Caco-2 (cell line): ENCODE measurements at regions not wholly inside any gene's neighbourhood (a gene's known extent, or its start where the extent isn't known, plus 50 kb on each side); places are given as distances from the start of the nearest gene placed in this dataset.

Source experiments
- BruUV-seq: library from RNA; stranded (reverse); fragments of 400-500 nt; replicated peaks from 2 replicates; lab custom pipeline; 2021; lab: Mats Ljungman, UMichigan
- CTCF ChIA-PET: fragments of 300-600 bp; sonication (Branson Sonifier 250); formaldehyde crosslinking; loops from one replicate; lab custom pipeline; 2022; ENCODE audit warnings: antibody characterized with exemption; lab: Charles Lee
- POLR2A ChIA-PET: fragments of 300-600 bp; sonication (Branson Sonifier 250); formaldehyde crosslinking; loops from one replicate; lab custom pipeline; 2022; ENCODE audit warnings: antibody characterized with exemption; lab: Charles Lee
- DNase-seq, 2 experiments: peaks; one replicate each; pipeline versions ENCODE4 v3.0.0 to v3.0.0-alpha.2; 2020 to 2022
- H3K27me3 ChIP-seq: replicated peaks from 2 replicates; pipeline ENCODE4 v1.6.0; 2011; ENCODE audit warnings: low read length; ENCODE audit not compliant: control insufficient read depth, insufficient read depth
- H3K36me3 ChIP-seq: 2 replicates; pipeline ENCODE4 v1.5.1; 2011; ENCODE audit warnings: low read length; ENCODE audit not compliant: control insufficient read depth, insufficient read depth
- H3K4me1 ChIP-seq: fragments of 250-450 bp; sonication (Bioruptor Pico); 2 replicates; pipeline ENCODE4 v1.5.1; 2020; ENCODE audit warnings: mild to moderate bottlenecking
- H3K4me3 ChIP-seq: 2 replicates; pipeline ENCODE4 v1.5.1; 2011; ENCODE audit warnings: low read depth, mild to moderate bottlenecking, control low read depth, low read length
- H3K9me3 ChIP-seq: fragments of 250-450 bp; sonication (Bioruptor Pico); 2 replicates; pipeline ENCODE4 v1.5.1; 2020; ENCODE audit warnings: mild to moderate bottlenecking, moderate library complexity
- H3K27ac Mint-ChIP-seq: one replicate; pipeline ENCODE4 v1.8.0; 2022; ENCODE audit warnings: mixed read lengths; ENCODE audit not compliant: unreplicated experiment
- H3K27me3 Mint-ChIP-seq: one replicate; pipeline ENCODE4 v1.8.0; 2022; ENCODE audit warnings: mixed read lengths; ENCODE audit not compliant: insufficient read depth, unreplicated experiment
- H3K36me3 Mint-ChIP-seq: one replicate; pipeline ENCODE4 v1.8.0; 2022; ENCODE audit warnings: mild to moderate bottlenecking, mixed read lengths; ENCODE audit not compliant: insufficient read depth, unreplicated experiment
- H3K4me1 Mint-ChIP-seq: one replicate; pipeline ENCODE4 v1.8.0; 2022; ENCODE audit warnings: low read depth, mixed read lengths; ENCODE audit not compliant: unreplicated experiment
- H3K4me3 Mint-ChIP-seq: one replicate; pipeline ENCODE4 v1.8.0; 2022; ENCODE audit warnings: mild to moderate bottlenecking, moderate library complexity, mixed read lengths; ENCODE audit not compliant: unreplicated experiment
- H3K9me3 Mint-ChIP-seq: one replicate; pipeline ENCODE4 v1.8.0; 2022; ENCODE audit warnings: mixed read lengths; ENCODE audit not compliant: unreplicated experiment
- intact Hi-C: fragments of 100-400 bp; cut with micrococcal nuclease; formaldehyde crosslinking; loops from one replicate; pipeline ENCODE4 v1.10.0; 2022; ENCODE audit not compliant: unreplicated experiment
- TF ChIP-seq, protein P1 (sequence below), 2 experiments: fragments of 200-600 bp in 1 of 2; IDR thresholded peaks; 1 replicate in 1 of 2; 2 replicates in 1 of 2; pipeline versions ENCODE4 v1.5.1 to v1.8.0; 2011 to 2022; ENCODE audit warnings: antibody characterized with exemption in 1 of 2, control low read depth in 1 of 2, inconsistent platforms in 1 of 2, low read depth in 1 of 2, low read length in 1 of 2, mild to moderate bottlenecking in 1 of 2, moderate library complexity in 1 of 2; ENCODE audit not compliant: insufficient read depth in 1 of 2, severe bottlenecking in 1 of 2, unreplicated experiment in 1 of 2

DNA sequence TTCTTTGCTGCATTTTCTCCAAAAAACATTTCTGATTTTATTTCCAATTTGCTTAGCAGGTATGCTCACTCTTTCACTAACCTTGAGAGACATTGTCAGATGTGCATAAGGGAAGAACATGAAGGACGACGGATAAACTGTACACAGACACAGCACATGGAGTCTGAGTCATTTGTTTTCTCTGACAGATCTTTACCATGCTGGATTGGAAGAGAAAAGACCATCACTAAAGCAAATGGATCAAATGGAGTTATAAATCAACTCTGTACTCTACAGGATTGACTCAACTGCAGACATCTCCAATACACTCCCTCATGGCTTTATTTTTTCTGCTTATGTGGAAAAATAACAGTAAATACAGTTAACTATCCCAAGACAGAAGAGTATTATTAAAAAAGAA, 90.2 kb upstream of the CTSC start:
- Histone ChIP-seq H3K9me3 (no peaks in the 10 kb centered on the region), H3K27me3 (no peaks in the 10 kb centered on the region), H3K36me3 (no peaks in the 10 kb centered on the region), H3K4me1 (no peaks in the 10 kb centered on the region), H3K4me3 (no peak overlapping the region)
- H3K9me3 Mint-ChIP-seq, result no peaks in the 10 kb centered on the region
- H3K27me3 Mint-ChIP-seq, result no peaks in the 10 kb centered on the region
- H3K36me3 Mint-ChIP-seq, result no peaks in the 10 kb centered on the region
- H3K4me1 Mint-ChIP-seq, result no peaks in the 10 kb centered on the region
- CTCF ChIA-PET, result no interaction called here
- intact Hi-C loops, result no loop called here
- no TSS peak for BruUV-seq
- H3K4me3 Mint-ChIP-seq, result no peak overlapping the region
- DNase-seq, result no peak
- POLR2A ChIA-PET, result no interaction called here
- H3K27ac Mint-ChIP-seq, result no peak overlapping the region
- TF ChIP-seq, protein P1, sequence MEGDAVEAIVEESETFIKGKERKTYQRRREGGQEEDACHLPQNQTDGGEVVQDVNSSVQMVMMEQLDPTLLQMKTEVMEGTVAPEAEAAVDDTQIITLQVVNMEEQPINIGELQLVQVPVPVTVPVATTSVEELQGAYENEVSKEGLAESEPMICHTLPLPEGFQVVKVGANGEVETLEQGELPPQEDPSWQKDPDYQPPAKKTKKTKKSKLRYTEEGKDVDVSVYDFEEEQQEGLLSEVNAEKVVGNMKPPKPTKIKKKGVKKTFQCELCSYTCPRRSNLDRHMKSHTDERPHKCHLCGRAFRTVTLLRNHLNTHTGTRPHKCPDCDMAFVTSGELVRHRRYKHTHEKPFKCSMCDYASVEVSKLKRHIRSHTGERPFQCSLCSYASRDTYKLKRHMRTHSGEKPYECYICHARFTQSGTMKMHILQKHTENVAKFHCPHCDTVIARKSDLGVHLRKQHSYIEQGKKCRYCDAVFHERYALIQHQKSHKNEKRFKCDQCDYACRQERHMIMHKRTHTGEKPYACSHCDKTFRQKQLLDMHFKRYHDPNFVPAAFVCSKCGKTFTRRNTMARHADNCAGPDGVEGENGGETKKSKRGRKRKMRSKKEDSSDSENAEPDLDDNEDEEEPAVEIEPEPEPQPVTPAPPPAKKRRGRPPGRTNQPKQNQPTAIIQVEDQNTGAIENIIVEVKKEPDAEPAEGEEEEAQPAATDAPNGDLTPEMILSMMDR (IDR thresholded peaks at IDR 0.05; ENCODE audit: insufficient read depth in 1 of 2, low read depth in 1 of 2, low read length in 1 of 2, severe bottlenecking in 1 of 2, unreplicated experiment in 1 of 2), result no peak

DNA sequence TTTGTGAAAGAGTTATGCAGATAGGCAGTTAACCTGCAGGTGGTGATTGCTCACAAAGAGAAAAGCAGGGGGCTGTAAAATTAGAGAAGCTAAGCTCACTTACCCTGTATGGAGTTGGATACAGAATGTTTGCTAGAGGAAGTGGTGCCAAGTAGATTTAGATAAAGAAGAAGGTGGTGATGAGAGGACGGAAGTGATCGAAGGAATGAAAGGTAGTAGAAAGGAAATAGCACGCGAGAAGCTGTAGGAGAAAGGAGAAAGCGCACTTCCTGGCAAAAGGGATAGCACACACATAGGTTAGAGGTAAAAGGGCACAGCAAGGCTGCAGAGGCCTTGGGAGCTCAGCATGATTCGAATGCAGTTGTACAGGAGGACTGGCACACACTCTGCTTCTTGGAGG, 87.3 kb upstream of the CTSC start:
- H3K4me1 Mint-ChIP-seq, result peaks cover 7% of the 10 kb centered on the region
- TF ChIP-seq, protein P1 (IDR thresholded peaks at IDR 0.05; ENCODE audit: insufficient read depth in 1 of 2, low read depth in 1 of 2, low read length in 1 of 2, severe bottlenecking in 1 of 2, unreplicated experiment in 1 of 2), result no peak
- no peaks in the 10 kb centered on the region for H3K36me3 ChIP-seq
- no peaks in the 10 kb centered on the region for H3K27me3 ChIP-seq
- no peaks in the 10 kb centered on the region for H3K4me1 ChIP-seq
- no peak overlapping the region for H3K27ac Mint-ChIP-seq
- H3K27me3 Mint-ChIP-seq, result no peaks in the 10 kb centered on the region
- intact Hi-C loops, result no loop called here
- DNase-seq, result no peak
- no peak overlapping the region for H3K4me3 Mint-ChIP-seq
- ChIA-PET CTCF (interaction anchor here (0.6 kb wide), 1 partner anchor 89 kb away, joined by 6 read pairs; no protein-coding TSS in a partner anchor), POLR2A (interaction anchor here (0.6 kb wide), 1 partner anchor 72 kb away, joined by 3 read pairs; no protein-coding TSS in a partner anchor)
- BruUV-seq, result no TSS peak
- no peak overlapping the region for H3K4me3 ChIP-seq
- H3K9me3 ChIP-seq, result no peaks in the 10 kb centered on the region
- no peaks in the 10 kb centered on the region for H3K36me3 Mint-ChIP-seq
- H3K9me3 Mint-ChIP-seq, result no peaks in the 10 kb centered on the region

DNA sequence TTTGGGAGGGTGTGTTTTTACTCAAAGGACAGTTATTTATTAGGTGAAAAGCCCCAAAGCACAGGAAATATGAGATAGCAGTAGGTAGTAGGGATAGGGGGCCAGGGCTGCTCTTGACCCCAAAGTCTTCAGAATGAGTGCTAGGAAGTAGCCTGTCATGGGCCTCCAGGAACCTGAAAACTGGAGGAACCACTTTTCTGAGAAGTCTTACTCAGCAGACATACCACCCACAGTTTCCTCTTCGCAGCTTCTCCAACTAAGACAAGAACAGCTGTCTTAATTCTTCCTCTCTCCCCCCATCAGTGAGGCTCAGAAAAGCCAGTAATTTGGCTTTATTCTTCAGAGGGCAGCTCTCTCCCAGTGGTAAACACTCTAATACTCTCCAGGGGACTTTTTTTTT, 84.0 kb upstream of the CTSC start:
- Histone ChIP-seq H3K27me3 (no peaks in the 10 kb centered on the region), H3K9me3 (no peaks in the 10 kb centered on the region; the same call in 1 of the 2 replicates), H3K4me3 (no peak overlapping the region), H3K36me3 (no peaks in the 10 kb centered on the region), H3K4me1 (no peaks in the 10 kb centered on the region)
- CTCF ChIA-PET, result no interaction called here
- H3K4me1 Mint-ChIP-seq, result peaks cover 20% of the 10 kb centered on the region
- intact Hi-C loops, result no loop called here
- TF ChIP-seq, protein P1 (IDR thresholded peaks at IDR 0.05; ENCODE audit: insufficient read depth in 1 of 2, low read depth in 1 of 2, low read length in 1 of 2, severe bottlenecking in 1 of 2, unreplicated experiment in 1 of 2), result no peak
- no TSS peak for BruUV-seq
- H3K27ac Mint-ChIP-seq, result no peak overlapping the region
- no peaks in the 10 kb centered on the region for H3K36me3 Mint-ChIP-seq
- H3K27me3 Mint-ChIP-seq, result no peaks in the 10 kb centered on the region
- H3K9me3 Mint-ChIP-seq, result no peaks in the 10 kb centered on the region
- H3K4me3 Mint-ChIP-seq, result no peak overlapping the region
- DNase-seq, result no peak
- POLR2A ChIA-PET, result interaction anchor here (0.7 kb wide), 1 partner anchor 177 kb away, joined by 4 read pairs; no protein-coding TSS in a partner anchor
